ENCODE measurements at regions not wholly inside any gene's neighbourhood (a gene's known extent, or its start where the extent isn't known, plus 50 kb on each side); places are given as distances from the start of the nearest gene placed in this dataset.
A peak's percentile ranks its signal among the peaks of the same experiment; 100 is the strongest.

- DNase-seq (ENCODE audit: low spot score), result no peak
- no peak for ATAC-seq
Observed at GRCh38 chrX:87727620-87728019, 210.0 kb downstream of the KLHL4 start.

- DNase-seq (ENCODE audit: low spot score), result no peak
- no peak for ATAC-seq
Observed at GRCh38 chrX:87728024-87728423, 210.4 kb downstream of the KLHL4 start.

- no peak for ATAC-seq
- no peak for DNase-seq (ENCODE audit: low spot score)
Observed at GRCh38 chrX:87728459-87728858, 210.9 kb downstream of the KLHL4 start.

- ATAC-seq (no peak), DNase-seq (ENCODE audit: low spot score) (no peak)
Observed at GRCh38 chrX:87732133-87732532, 214.5 kb downstream of the KLHL4 start.

- no peak for ATAC-seq
- DNase-seq (ENCODE audit: low spot score), result no peak
Observed at GRCh38 chrX:87736576-87736975, 219.0 kb downstream of the KLHL4 start.

GRCh38 chrX:87744391-87744790 is 226.8 kb downstream of the KLHL4 start:
- DNase-seq (ENCODE audit: low spot score) (no peak), ATAC-seq (no peak)

GRCh38 chrX:87755493-87755892 is 237.9 kb downstream of the KLHL4 start:
- ATAC-seq (no peak), DNase-seq (ENCODE audit: low spot score) (no peak)

GRCh38 chrX:87788976-87789375 is 271.4 kb downstream of the KLHL4 start:
- no peak for ATAC-seq
- DNase-seq (ENCODE audit: low spot score), result no peak

- DNase-seq (ENCODE audit: low spot score), result no peak
- ATAC-seq, result no peak
Observed at GRCh38 chrX:87798039-87798438, 280.4 kb downstream of the KLHL4 start.

GRCh38 chrX:87805829-87806490 is 288.4 kb downstream of the KLHL4 start:
- ATAC-seq, result no peak
- no peak for DNase-seq (ENCODE audit: low spot score)

GRCh38 chrX:87808576-87809243 is 291.1 kb downstream of the KLHL4 start:
- no peak for DNase-seq (ENCODE audit: low spot score)
- ATAC-seq, result no peak

- DNase-seq (ENCODE audit: low spot score) (no peak), ATAC-seq (no peak)
Observed at GRCh38 chrX:87813566-87813965, 296.0 kb downstream of the KLHL4 start.

- DNase-seq (ENCODE audit: low spot score) (no peak), ATAC-seq (peak; percentile 31)
Observed at GRCh38 chrX:87846956-87847355, 329.4 kb downstream of the KLHL4 start.

- ATAC-seq (no peak), DNase-seq (ENCODE audit: low spot score) (no peak)
Observed at GRCh38 chrX:87873347-87873941, 355.8 kb downstream of the KLHL4 start.

- DNase-seq (ENCODE audit: low spot score) (no peak), ATAC-seq (no peak)
Observed at GRCh38 chrX:87874043-87874442, 356.4 kb downstream of the KLHL4 start.

GRCh38 chrX:87878926-87879325 is 361.3 kb downstream of the KLHL4 start:
- DNase-seq (ENCODE audit: low spot score), result no peak
- no peak for ATAC-seq

GRCh38 chrX:87890437-87890836 is 372.8 kb downstream of the KLHL4 start:
- ATAC-seq, result no peak
- DNase-seq (ENCODE audit: low spot score), result no peak

- no peak for ATAC-seq
- DNase-seq (ENCODE audit: low spot score), result no peak
Observed at GRCh38 chrX:87895421-87895820, 377.8 kb downstream of the KLHL4 start.

- ATAC-seq (no peak), DNase-seq (ENCODE audit: low spot score) (no peak)
Observed at GRCh38 chrX:87896057-87896456, 378.5 kb downstream of the KLHL4 start.

GRCh38 chrX:87900320-87900908 is 382.8 kb downstream of the KLHL4 start:
- ATAC-seq, result peak; percentile 44
- DNase-seq (ENCODE audit: low spot score), result no peak

GRCh38 chrX:87901060-87901459 is 383.5 kb downstream of the KLHL4 start:
- DNase-seq (ENCODE audit: low spot score), result no peak
- ATAC-seq, result no peak

- no peak for DNase-seq (ENCODE audit: low spot score)
- ATAC-seq, result no peak
Observed at GRCh38 chrX:87914726-87915125, 397.1 kb downstream of the KLHL4 start.

Measured in left lobe of liver (tissue), 2 donors.